HFFc6 (cell line): ENCODE measurements at regions not wholly inside any gene's neighbourhood (a gene's known extent, or its start where the extent isn't known, plus 50 kb on each side); places are given as distances from the start of the nearest gene placed in this dataset.

Experiments used
- DNase-seq: peaks from one replicate; pipeline ENCODE4 v3.0.0-alpha.2; 2018
- H3K27ac Mint-ChIP-seq: 2 replicates; pipeline ENCODE4 v1.8.0; 2020; ENCODE audit warnings: mild to moderate bottlenecking, mixed read lengths
- H3K27me3 Mint-ChIP-seq: 2 replicates; pipeline ENCODE4 v1.8.0; 2021; ENCODE audit warnings: mild to moderate bottlenecking, moderate library complexity, mixed read lengths; ENCODE audit not compliant: insufficient read depth
- H3K36me3 Mint-ChIP-seq: 2 replicates; pipeline ENCODE4 v1.8.0; 2021; ENCODE audit warnings: low read depth, mixed read lengths
- H3K4me1 Mint-ChIP-seq: 2 replicates; pipeline ENCODE4 v1.8.0; 2020; ENCODE audit warnings: low read depth, mixed read lengths
- H3K4me3 Mint-ChIP-seq: 2 replicates; pipeline ENCODE4 v1.8.0; 2020; ENCODE audit warnings: mild to moderate bottlenecking, moderate library complexity, mixed read lengths
- H3K9me3 Mint-ChIP-seq: 2 replicates; pipeline ENCODE4 v1.8.0; 2020; ENCODE audit warnings: mild to moderate bottlenecking, mixed read lengths
- TF ChIP-seq, protein P1 (sequence below): fragments of 200-600 bp; sonication (generic); IDR thresholded peaks from 2 replicates; pipeline ENCODE4 v1.5.0; 2021; ENCODE audit warnings: antibody characterized with exemption, mild to moderate bottlenecking

GRCh38 chr2:234840336-234840735 is 111.5 kb upstream of the SH3BP4 start:
- DNase-seq: peak; percentile 83
- TF ChIP-seq, protein P1, sequence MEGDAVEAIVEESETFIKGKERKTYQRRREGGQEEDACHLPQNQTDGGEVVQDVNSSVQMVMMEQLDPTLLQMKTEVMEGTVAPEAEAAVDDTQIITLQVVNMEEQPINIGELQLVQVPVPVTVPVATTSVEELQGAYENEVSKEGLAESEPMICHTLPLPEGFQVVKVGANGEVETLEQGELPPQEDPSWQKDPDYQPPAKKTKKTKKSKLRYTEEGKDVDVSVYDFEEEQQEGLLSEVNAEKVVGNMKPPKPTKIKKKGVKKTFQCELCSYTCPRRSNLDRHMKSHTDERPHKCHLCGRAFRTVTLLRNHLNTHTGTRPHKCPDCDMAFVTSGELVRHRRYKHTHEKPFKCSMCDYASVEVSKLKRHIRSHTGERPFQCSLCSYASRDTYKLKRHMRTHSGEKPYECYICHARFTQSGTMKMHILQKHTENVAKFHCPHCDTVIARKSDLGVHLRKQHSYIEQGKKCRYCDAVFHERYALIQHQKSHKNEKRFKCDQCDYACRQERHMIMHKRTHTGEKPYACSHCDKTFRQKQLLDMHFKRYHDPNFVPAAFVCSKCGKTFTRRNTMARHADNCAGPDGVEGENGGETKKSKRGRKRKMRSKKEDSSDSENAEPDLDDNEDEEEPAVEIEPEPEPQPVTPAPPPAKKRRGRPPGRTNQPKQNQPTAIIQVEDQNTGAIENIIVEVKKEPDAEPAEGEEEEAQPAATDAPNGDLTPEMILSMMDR: no peak
- peaks cover 2% of the 10 kb centered on the region for H3K27me3 Mint-ChIP-seq
- no peaks in the 10 kb centered on the region for H3K36me3 Mint-ChIP-seq
- H3K4me3 Mint-ChIP-seq: peak overlapping the region; percentile 67
- H3K4me1 Mint-ChIP-seq: peaks cover 31% of the 10 kb centered on the region
- no peaks in the 10 kb centered on the region for H3K9me3 Mint-ChIP-seq
- H3K27ac Mint-ChIP-seq: peak overlapping the region; percentile 30

DNA sequence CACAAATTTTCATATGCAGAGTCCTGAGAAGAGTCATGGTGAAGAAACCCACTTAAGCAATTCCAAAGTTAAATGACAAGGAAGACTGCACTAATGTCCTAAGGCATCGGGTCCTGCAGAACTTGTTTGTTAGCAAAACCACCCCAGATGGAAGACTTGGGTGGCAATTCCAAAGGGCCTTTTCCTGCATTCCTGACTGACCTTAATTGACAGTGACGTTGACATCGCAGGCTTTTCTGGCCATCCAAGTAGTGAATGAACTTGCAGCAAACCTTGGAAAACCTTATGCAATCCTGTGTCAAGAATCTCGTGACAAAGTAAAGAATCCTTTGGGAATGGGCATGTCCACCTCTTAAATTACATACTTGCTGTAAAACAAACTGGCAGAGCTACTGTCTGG is 112.5 kb upstream of the SH3BP4 start:
- no peak overlapping the region for H3K27ac Mint-ChIP-seq
- H3K4me3 Mint-ChIP-seq: no peak overlapping the region
- no peak for DNase-seq
- no peaks in the 10 kb centered on the region for H3K36me3 Mint-ChIP-seq
- TF ChIP-seq, protein P1: no peak
- no peaks in the 10 kb centered on the region; the same call in none of the 2 replicates for H3K27me3 Mint-ChIP-seq
- H3K9me3 Mint-ChIP-seq: no peaks in the 10 kb centered on the region
- H3K4me1 Mint-ChIP-seq: peaks cover 31% of the 10 kb centered on the region

DNA sequence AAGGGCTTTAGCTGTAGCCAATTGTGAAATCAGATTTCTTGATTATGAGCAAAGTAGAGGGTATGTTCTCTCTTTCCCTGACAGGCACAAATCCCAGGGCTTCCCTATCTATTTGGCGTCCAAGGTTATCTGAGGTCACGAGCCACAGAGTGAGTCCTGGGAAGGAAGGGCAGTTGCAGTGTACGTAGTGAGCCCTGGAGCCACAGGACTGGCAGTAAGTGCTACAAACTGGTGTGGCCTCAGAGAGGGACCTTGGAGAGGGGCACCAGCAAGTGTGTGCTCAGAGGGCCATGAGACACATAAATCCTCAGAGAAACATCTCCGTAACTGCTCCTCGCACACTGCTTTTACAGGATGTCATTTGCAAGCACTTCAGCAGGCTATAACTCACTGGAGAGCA is 115.5 kb upstream of the SH3BP4 start:
- DNase-seq: no peak
- H3K27me3 Mint-ChIP-seq: peaks cover 2% of the 10 kb centered on the region; the same call in 1 of the 2 replicates
- no peaks in the 10 kb centered on the region for H3K9me3 Mint-ChIP-seq
- no peaks in the 10 kb centered on the region for H3K36me3 Mint-ChIP-seq
- no peak overlapping the region for H3K27ac Mint-ChIP-seq
- no peak overlapping the region for H3K4me3 Mint-ChIP-seq
- TF ChIP-seq, protein P1: no peak
- H3K4me1 Mint-ChIP-seq: peaks cover 26% of the 10 kb centered on the region

DNA sequence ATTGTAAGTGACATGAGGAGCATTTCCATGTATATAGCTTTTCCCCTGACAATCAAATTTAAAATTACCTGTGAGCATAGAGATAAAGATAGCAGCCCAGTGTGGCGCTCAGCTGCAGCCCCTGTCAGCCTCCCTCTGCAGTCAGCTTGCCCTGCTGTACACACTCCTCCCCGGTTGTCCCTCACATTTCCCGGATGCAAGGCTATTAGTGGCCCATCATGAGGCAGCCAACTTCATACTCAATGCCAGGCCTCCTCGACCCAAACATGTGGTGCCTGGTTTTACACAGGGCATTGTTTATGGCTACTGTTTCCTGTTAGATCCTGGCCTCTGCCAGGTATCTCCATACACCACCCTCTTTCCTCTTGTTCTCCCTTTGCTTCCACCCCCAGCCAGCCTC is 116.1 kb upstream of the SH3BP4 start:
- H3K4me1 Mint-ChIP-seq: peaks cover 21% of the 10 kb centered on the region
- no peaks in the 10 kb centered on the region for H3K36me3 Mint-ChIP-seq
- H3K9me3 Mint-ChIP-seq: no peaks in the 10 kb centered on the region
- no peak overlapping the region for H3K27ac Mint-ChIP-seq
- H3K27me3 Mint-ChIP-seq: peaks cover 2% of the 10 kb centered on the region; the same call in 1 of the 2 replicates
- H3K4me3 Mint-ChIP-seq: no peak overlapping the region
- DNase-seq: no peak
- TF ChIP-seq, protein P1: no peak

DNA sequence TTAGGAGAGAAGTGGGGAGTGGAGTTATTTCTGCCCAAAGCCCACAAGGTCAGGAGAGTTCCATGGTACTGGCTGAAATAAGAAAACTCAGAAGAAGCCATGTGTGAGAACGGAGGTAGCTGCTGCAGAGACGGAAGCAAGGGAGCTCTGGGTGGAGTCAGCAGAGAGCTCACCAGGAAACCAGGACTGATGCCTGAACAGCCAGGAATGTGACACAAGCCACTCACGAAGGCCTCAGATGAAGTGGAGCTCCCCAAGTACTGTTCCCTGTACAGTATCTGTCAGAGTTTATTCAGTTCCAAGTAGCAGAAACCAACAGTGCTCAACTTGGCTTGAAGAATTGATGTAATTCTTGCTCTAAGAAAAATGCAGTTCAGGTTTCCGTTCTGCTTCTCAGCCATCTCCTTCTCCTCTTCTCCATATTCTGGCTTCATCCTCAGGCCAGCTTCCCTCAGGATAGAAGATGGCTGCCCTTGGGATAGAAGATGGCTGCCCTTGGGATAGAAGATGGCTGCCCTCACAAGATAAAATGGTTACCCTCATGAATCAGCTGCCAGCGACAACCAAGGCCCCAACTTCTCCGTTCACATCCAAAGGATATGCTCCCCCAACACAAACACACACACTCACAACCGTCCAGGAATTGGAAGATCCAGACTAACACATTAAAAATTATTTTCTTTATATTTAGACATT is 117.4 kb upstream of the SH3BP4 start:
- no peak overlapping the region for H3K27ac Mint-ChIP-seq
- DNase-seq: no peak

More for the DNA sequence above, 117.4 kb upstream of the SH3BP4 start:
- peaks cover 7% of the 10 kb centered on the region for H3K4me1 Mint-ChIP-seq
- H3K9me3 Mint-ChIP-seq: no peaks in the 10 kb centered on the region
- peaks cover 2% of the 10 kb centered on the region; the same call in 1 of the 2 replicates for H3K27me3 Mint-ChIP-seq
- no peaks in the 10 kb centered on the region for H3K36me3 Mint-ChIP-seq
- TF ChIP-seq, protein P1: no peak
- H3K4me3 Mint-ChIP-seq: no peak overlapping the region
